RWPE2 (cell line): ENCODE measurements at regions not wholly inside any gene's neighbourhood (a gene's known extent, or its start where the extent isn't known, plus 50 kb on each side); places are given as distances from the start of the nearest gene placed in this dataset.

ENCODE experiments used
- ATAC-seq: fragments of 200-7000 bp; cut with Tn5 transposase; 3 replicates; pipeline ENCODE4 v1.9.1; 2021; ENCODE audit warnings: low read depth
- DNase-seq: peaks from one replicate; pipeline ENCODE4 v3.0.0-alpha.2; 2020; ENCODE audit warnings: low spot score
- H3K27ac ChIP-seq: fragments of 450-650 bp; 2 replicates; pipeline ENCODE4 v1.5.1; 2017; ENCODE audit warnings: mild to moderate bottlenecking; ENCODE audit not compliant: poor library complexity, severe bottlenecking
- H3K27me3 ChIP-seq: fragments of 250-450 bp; sonication (Bioruptor Pico); 2 replicates; pipeline ENCODE4 v1.5.1; 2021; ENCODE audit warnings: mild to moderate bottlenecking, moderate library complexity; ENCODE audit not compliant: insufficient read depth, poor library complexity, severe bottlenecking
- H3K36me3 ChIP-seq: fragments of 250-450 bp; sonication (Bioruptor Pico); 2 replicates; pipeline ENCODE4 v1.5.1; 2020; ENCODE audit warnings: low read depth, mild to moderate bottlenecking, moderate library complexity
- H3K4me1 ChIP-seq: fragments of 250-450 bp; sonication (Bioruptor Pico); 2 replicates; pipeline ENCODE4 v1.5.1; 2021; ENCODE audit warnings: mild to moderate bottlenecking, moderate library complexity; ENCODE audit not compliant: insufficient read depth, poor library complexity, severe bottlenecking
- H3K4me3 ChIP-seq: fragments of 250-450 bp; sonication (Bioruptor Pico); 2 replicates; pipeline ENCODE4 v1.5.1; 2021; ENCODE audit warnings: mild to moderate bottlenecking, moderate library complexity; ENCODE audit not compliant: severe bottlenecking
- H3K9me3 ChIP-seq: fragments of 250-450 bp; sonication (Bioruptor Pico); 2 replicates; pipeline ENCODE4 v1.5.1; 2021; ENCODE audit warnings: mild to moderate bottlenecking, moderate library complexity; ENCODE audit not compliant: severe bottlenecking
- CTCF ChIP-seq: fragments of 450-650 bp; IDR thresholded peaks from one replicate; pipeline ENCODE4 v1.5.1; 2017; ENCODE audit warnings: mild to moderate bottlenecking, moderate library complexity; ENCODE audit not compliant: poor library complexity, severe bottlenecking

- H3K27ac ChIP-seq: no peak overlapping the region
- no peaks in the 10 kb centered on the region for H3K9me3 ChIP-seq
- TF ChIP-seq CTCF: no peak
- no peaks in the 10 kb centered on the region for H3K27me3 ChIP-seq
- H3K4me3 ChIP-seq: no peak overlapping the region
- H3K36me3 ChIP-seq: no peaks in the 10 kb centered on the region
- no peaks in the 10 kb centered on the region for H3K4me1 ChIP-seq
- DNase-seq (no peak), ATAC-seq (no peak)
These were observed 189.5 kb upstream of the C1orf174 start for GRCh38 chr1:4089421-4090175.

DNA sequence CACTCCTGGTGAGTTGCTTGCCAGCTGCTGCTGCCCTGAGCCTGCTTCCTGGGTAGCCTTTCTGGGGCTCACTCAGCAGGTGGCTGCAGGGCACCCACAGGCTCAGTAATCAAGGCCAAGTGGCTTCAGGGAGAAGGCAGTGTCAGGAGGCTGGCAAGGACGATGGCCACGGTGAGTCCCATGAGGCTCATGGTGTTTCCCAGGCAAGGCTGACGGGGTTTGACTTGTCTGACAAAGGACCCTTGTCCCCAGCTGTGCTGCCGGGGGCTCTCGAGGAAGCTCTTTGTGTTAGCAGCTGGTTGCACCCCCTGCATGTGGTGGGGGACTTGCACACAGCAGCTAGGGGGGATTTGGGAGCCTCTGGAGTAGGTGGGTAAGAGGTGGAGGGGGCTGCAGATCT, 190.5 kb upstream of the C1orf174 start:
- no peaks in the 10 kb centered on the region for H3K4me1 ChIP-seq
- no peaks in the 10 kb centered on the region for H3K27me3 ChIP-seq
- TF ChIP-seq CTCF: no peak
- ATAC-seq (no peak), DNase-seq (no peak)
- no peak overlapping the region for H3K27ac ChIP-seq
- H3K9me3 ChIP-seq: no peaks in the 10 kb centered on the region
- no peaks in the 10 kb centered on the region for H3K36me3 ChIP-seq
- no peak overlapping the region for H3K4me3 ChIP-seq

DNA sequence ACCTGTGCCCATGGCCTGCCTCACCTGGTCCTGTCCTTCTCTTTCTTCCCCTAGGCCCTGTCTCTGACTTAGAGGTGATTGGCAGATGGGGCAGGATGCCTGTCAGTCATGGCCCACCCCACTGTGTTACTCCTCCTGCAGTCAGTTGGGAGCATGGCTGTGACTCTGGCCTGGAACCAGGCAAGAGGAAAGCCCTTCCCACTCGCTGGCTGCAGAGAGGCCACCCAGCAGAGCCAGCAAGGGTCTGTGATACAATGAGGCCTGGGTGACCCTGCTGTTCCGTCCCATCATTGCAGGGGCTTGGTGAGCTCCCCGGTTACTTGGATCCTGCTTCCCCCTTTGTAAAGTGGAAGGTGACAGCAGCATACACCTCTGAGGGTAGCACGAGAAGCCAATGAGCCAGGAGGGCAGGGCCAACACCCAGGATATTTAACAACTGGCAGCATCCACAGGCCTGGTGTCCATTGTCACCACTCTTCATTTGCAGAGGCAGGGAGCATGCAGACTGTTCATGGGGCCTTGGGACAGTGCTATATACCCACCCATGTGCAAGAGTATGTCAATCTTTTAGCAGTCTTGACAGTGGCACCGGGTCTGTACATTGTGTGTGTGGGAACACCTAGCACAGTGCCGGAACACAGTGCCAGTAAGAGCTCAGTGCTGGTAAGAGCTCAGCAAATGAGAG, 191.0 kb upstream of the C1orf174 start:
- no peak for TF ChIP-seq CTCF
- no peak overlapping the region for H3K27ac ChIP-seq
- no peaks in the 10 kb centered on the region for H3K4me1 ChIP-seq
- ATAC-seq (no peak), DNase-seq (no peak)
- no peak overlapping the region for H3K4me3 ChIP-seq
- H3K9me3 ChIP-seq: no peaks in the 10 kb centered on the region
- H3K36me3 ChIP-seq: no peaks in the 10 kb centered on the region
- H3K27me3 ChIP-seq: no peaks in the 10 kb centered on the region

DNA sequence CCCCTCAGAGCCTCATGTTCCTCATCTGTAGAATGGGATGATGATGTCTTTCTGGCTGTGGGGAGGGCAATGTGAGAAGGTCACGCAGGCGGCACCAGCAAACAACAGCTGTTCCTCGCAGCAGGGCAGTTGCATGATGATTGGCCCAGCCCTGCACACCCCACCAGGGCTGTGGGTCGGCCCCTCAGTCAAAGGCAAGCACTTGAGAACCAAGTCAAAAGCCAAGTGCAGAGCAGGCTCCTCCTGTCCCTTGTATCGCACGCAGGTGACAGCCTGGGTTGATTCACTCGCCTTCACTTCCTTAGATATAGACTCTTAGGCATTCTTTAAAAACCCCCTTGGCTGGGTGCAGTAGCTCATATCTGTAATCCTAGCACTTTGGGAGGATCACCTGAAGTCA, 191.9 kb upstream of the C1orf174 start:
- DNase-seq (no peak), ATAC-seq (no peak)
- H3K27ac ChIP-seq: no peak overlapping the region
- H3K27me3 ChIP-seq: no peaks in the 10 kb centered on the region
- no peak overlapping the region for H3K4me3 ChIP-seq
- no peaks in the 10 kb centered on the region for H3K9me3 ChIP-seq
- H3K36me3 ChIP-seq: no peaks in the 10 kb centered on the region
- TF ChIP-seq CTCF: no peak
- H3K4me1 ChIP-seq: no peaks in the 10 kb centered on the region
